ENCODE measurements at regions not wholly inside any gene's neighbourhood (a gene's known extent, or its start where the extent isn't known, plus 50 kb on each side); places are given as distances from the start of the nearest gene placed in this dataset.

DNA sequence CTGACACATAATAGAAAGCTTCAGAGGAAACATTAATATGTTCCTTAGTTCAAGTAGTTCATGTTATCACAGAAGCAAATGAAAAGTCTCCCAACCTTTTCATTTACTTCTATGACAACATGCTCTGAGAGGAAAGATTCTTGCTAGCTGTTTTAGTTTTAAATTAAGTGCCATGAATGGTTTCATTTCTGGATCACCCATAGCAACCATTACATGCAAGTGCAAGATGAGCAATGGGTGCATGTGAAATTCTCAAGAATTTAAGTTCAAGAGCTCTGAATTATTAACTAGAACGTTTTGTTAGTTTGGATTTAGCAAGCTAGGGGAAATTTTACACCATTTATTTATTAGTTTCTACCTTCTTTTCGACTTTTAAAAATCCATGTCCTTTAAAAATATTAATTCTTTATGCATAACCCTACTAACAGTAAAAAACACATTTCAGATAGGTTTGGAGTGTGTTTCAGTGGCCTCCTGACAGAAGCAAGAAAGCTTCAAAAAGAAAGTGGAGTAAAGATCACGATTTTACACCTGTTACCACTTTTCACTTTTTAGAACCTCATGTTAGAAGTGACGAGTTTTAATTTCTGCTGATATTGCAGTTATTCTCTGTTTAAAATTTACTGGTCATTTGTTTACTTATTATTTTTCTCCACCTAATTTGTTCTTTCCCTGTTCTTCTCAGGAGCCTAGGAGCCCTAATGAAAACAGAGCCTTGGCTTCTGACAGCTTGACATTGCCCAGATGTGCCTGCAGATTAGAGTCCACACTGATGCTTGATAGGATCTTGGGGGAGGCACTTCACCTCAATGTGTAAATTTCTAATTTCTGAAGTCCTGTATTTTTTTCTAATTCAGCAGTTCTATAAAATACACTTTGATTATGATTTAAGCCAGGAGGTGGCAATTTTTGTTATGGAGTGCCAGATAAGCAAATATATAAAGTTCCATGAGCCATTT, 995.3 kb upstream of the PHF14 start:
- H3K27ac ChIP-seq (ENCODE audit: low read depth, low read length), result no peak overlapping the region
- no peaks in the 10 kb centered on the region for H3K4me1 ChIP-seq (ENCODE audit: control insufficient read depth in 1 of 2, insufficient read depth in 2 of 2, low read length in 2 of 2)
- no peak for DNase-seq (ENCODE audit: low read depth, low spot score)
- no peaks in the 10 kb centered on the region for H3K36me3 ChIP-seq (ENCODE audit: control insufficient read depth in 1 of 2, insufficient read depth in 2 of 2, low read length in 2 of 2)
- no peaks in the 10 kb centered on the region for H3K79me2 ChIP-seq (ENCODE audit: insufficient read depth, low read length)
- no peak overlapping the region for H2AFZ ChIP-seq (ENCODE audit: low read depth, low read length, poor library complexity, severe bottlenecking)
- H3K9me3 ChIP-seq (ENCODE audit: control insufficient read depth in 1 of 2, insufficient read depth in 1 of 2, low read depth in 1 of 2, low read length in 2 of 2), result no peaks in the 10 kb centered on the region
- ChIA-PET POLR2A (no interaction called here), RAD21 (ENCODE audit: low non-redundant PET in 1 of 2, low total read pairs in 2 of 2, uncharacterized antibody in 2 of 2, unreplicated experiment in 2 of 2) (no interaction called here), CTCF (no interaction called here)
- H3K4me2 ChIP-seq (ENCODE audit: low read length), result no peak overlapping the region
- no TSS peak for BruUV-seq (replicated peaks)
- no peaks in the 10 kb centered on the region for H3K9me2 ChIP-seq (ENCODE audit: insufficient read depth)
- H3K4me3 ChIP-seq (replicated peaks in 1 of 2; ENCODE audit: low read depth in 1 of 2, low read length in 2 of 2), result no peak overlapping the region
- H4K20me1 ChIP-seq (ENCODE audit: insufficient read depth), result no peaks in the 10 kb centered on the region
- intact Hi-C loops (cut with micrococcal nuclease), result no loop called here
- TF ChIP-seq FOSL1 (IDR thresholded peaks at IDR 0.05; ENCODE audit: low read depth) (no peak), EZH2 (IDR thresholded peaks at IDR 0.05) (no peak), SRF (IDR thresholded peaks at IDR 0.05; ENCODE audit: low read depth) (no peak), POLR2A (IDR thresholded peaks at IDR 0.05; ENCODE audit: borderline replicate concordance, extremely low read depth, insufficient read depth, insufficient read length) (no peak), ZFX (IDR thresholded peaks at IDR 0.05) (no peak), REST (IDR thresholded peaks at IDR 0.05; ENCODE audit: low read depth) (no peak), SP1 (IDR thresholded peaks at IDR 0.05; ENCODE audit: low read depth) (no peak), ZNF274 (IDR thresholded peaks at IDR 0.05; ENCODE audit: low read depth, low read length) (no peak), YY1 (IDR thresholded peaks at IDR 0.05; ENCODE audit: extremely low read depth, insufficient replicate concordance, low read depth, low read length) (no peak)
- no peak for ATAC-seq
- no peaks in the 10 kb centered on the region for H3K27me3 ChIP-seq (ENCODE audit: insufficient read depth, low read length)
- no peak overlapping the region for H3K9ac ChIP-seq (ENCODE audit: low read length)
